Mucosa of stomach (tissue), 1 donor: ENCODE measurements at regions not wholly inside any gene's neighbourhood (a gene's known extent, or its start where the extent isn't known, plus 50 kb on each side); places are given as distances from the start of the nearest gene placed in this dataset.

Source experiments
- H3K27me3 ChIP-seq: one replicate; pipeline ENCODE4 v1.7.0; 2013; ENCODE audit warnings: mild to moderate bottlenecking, low read length; ENCODE audit not compliant: control insufficient read depth, insufficient read depth
- H3K36me3 ChIP-seq: one replicate; pipeline ENCODE4 v1.7.0; 2013; ENCODE audit warnings: low read length; ENCODE audit not compliant: control insufficient read depth, insufficient read depth
- H3K4me1 ChIP-seq: one replicate; pipeline ENCODE4 v1.7.0; 2013; ENCODE audit warnings: mild to moderate bottlenecking, low read length; ENCODE audit not compliant: control insufficient read depth, insufficient read depth
- H3K4me3 ChIP-seq: one replicate; pipeline ENCODE4 v1.7.0; 2013; ENCODE audit warnings: low read length
- H3K9ac ChIP-seq: one replicate; pipeline ENCODE4 v1.7.0; 2013; ENCODE audit warnings: mild to moderate bottlenecking, low read length, moderate library complexity
- H3K9me3 ChIP-seq: one replicate; pipeline ENCODE4 v1.7.0; 2013; ENCODE audit warnings: mild to moderate bottlenecking, low read length, moderate library complexity; ENCODE audit not compliant: control insufficient read depth
- donor health status: Pancreatic carcinoma.

DNA sequence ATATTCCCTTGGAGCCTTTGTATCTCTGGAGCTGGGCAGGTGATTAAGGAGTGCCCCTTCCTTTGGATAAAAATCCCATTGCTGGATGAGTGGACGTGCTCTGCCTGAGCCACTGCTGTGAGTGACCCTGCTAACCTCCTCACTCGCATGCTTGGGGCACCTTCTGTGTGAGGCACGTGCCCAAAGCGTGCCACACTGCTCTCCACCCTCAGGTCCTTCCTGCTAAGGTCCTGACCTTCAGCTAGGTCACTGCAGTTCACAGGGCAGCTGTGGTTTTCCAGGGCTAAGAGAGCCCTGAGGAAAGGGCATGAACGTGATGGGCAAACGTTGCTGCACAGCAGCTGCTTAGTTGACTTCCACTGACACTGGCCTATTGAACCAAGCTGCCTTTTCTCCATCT lies 204.4 kb upstream of the COBL start:
- no peaks in the 10 kb centered on the region for H3K9me3 ChIP-seq
- no peaks in the 10 kb centered on the region for H3K36me3 ChIP-seq
- no peak overlapping the region for H3K4me3 ChIP-seq

DNA sequence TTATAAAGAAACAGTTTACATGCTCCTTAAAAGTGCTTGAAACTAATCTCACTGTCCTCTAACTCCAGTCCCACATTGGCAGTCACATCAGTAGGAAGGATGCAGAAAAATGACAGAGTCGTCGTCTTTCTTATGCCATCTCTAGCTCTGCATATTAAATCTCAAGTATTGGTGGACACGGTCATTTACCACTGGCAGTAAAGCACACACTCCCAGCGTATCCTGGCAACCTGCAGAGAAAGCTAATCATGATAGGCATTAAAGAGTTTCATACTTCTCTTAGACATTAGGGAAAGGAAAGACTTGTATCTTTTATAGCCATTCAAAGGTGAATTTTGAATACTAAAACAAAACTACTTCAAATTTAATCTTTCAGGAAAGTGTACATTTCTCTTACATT lies 202.0 kb upstream of the COBL start:
- no peaks in the 10 kb centered on the region for H3K9me3 ChIP-seq
- H3K27me3 ChIP-seq = no peaks in the 10 kb centered on the region
- H3K36me3 ChIP-seq = no peaks in the 10 kb centered on the region
- H3K9ac ChIP-seq = no peak overlapping the region
- H3K4me3 ChIP-seq = no peak overlapping the region
- no peaks in the 10 kb centered on the region for H3K4me1 ChIP-seq

More for the DNA sequence above, 204.4 kb upstream of the COBL start:
- Histone ChIP-seq H3K9ac (no peak overlapping the region), H3K27me3 (no peaks in the 10 kb centered on the region), H3K4me1 (no peaks in the 10 kb centered on the region)

DNA sequence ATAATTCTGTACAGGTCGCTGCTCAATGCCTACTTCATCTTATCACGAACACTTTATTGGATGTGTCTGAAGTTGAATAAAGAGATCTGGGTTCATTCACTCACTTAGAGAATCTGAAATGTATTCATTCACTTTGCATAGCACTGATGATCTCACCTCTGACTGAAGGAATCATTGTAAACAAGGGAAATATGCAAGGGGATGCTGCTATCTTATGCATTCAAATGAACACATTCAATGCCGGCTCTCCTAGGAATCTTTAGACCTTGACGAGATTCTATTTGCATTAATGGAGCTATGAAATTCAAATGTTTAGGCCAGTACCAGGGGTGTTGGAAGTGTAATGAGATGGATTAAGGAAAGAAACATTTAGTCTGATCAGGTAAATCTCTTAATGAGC lies 200.6 kb upstream of the COBL start:
- Histone ChIP-seq H3K4me1 (no peaks in the 10 kb centered on the region), H3K27me3 (no peaks in the 10 kb centered on the region), H3K36me3 (no peaks in the 10 kb centered on the region), H3K4me3 (no peak overlapping the region), H3K9ac (no peak overlapping the region), H3K9me3 (no peaks in the 10 kb centered on the region)

DNA sequence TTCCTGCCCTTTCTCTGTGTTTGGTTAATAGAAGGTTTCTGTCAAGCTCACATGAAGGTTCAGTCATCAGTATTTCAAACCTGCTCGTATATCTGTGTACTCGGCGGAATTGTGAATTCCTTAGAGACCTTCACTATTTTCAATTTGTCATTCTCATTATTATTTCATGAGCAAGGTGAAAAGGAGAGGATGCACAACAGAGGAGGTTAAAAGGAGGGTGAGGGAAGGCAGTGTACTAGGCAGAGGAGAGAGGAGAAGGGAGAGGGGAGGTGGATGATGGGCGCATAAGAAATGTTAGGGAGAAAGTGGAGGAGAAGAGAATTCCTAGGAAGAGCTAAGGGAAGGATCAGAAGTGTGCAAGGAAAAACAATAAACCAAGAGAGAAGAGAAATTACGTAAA lies 185.0 kb upstream of the COBL start:
- Histone ChIP-seq H3K36me3 (no peaks in the 10 kb centered on the region), H3K27me3 (no peaks in the 10 kb centered on the region), H3K9me3 (no peaks in the 10 kb centered on the region), H3K4me3 (no peak overlapping the region), H3K9ac (no peak overlapping the region), H3K4me1 (no peaks in the 10 kb centered on the region)

DNA sequence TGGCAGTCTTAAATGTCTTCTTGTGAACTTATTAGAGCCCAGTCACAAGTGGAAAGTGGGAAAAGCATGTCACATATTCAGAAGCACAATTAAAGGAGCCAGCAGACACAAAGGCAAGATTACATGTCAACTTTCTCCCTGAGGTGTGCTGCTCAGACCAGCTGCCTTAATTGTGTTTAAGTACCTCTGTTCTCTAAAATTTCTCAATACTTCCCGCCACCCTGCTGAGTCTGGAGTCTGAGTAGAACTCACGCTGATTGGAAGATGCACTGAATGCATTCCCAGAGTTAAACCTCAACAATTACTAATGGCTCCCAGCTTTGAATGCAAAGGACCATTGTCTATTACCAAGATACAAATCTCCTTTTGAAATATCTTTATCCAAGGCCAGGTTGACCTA lies 166.4 kb upstream of the COBL start:
- no peaks in the 10 kb centered on the region for H3K27me3 ChIP-seq
- no peak overlapping the region for H3K4me3 ChIP-seq
- no peaks in the 10 kb centered on the region for H3K4me1 ChIP-seq
- no peaks in the 10 kb centered on the region for H3K9me3 ChIP-seq
- no peak overlapping the region for H3K9ac ChIP-seq
- H3K36me3 ChIP-seq = no peaks in the 10 kb centered on the region

DNA sequence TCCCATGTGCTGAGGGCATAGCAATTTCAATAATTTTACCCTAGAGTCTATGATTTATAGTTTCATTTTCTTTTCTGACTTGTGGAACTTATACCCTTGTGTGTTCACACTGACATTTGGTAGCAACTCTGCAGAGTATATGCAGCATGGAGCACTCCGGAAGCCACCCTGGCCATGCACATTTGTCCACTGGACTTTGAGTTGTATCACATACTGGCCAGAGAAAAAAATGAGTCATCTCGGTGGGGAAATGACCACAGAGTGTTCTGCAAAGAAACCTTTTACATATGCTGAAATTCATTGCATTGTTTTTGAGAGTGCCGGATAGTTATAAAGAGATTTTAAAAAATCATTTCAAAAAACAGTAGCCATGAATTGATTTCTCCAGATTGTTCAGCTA lies 164.8 kb upstream of the COBL start:
- Histone ChIP-seq H3K4me3 (no peak overlapping the region), H3K9ac (no peak overlapping the region), H3K27me3 (no peaks in the 10 kb centered on the region), H3K9me3 (no peaks in the 10 kb centered on the region), H3K4me1 (no peaks in the 10 kb centered on the region), H3K36me3 (no peaks in the 10 kb centered on the region)

DNA sequence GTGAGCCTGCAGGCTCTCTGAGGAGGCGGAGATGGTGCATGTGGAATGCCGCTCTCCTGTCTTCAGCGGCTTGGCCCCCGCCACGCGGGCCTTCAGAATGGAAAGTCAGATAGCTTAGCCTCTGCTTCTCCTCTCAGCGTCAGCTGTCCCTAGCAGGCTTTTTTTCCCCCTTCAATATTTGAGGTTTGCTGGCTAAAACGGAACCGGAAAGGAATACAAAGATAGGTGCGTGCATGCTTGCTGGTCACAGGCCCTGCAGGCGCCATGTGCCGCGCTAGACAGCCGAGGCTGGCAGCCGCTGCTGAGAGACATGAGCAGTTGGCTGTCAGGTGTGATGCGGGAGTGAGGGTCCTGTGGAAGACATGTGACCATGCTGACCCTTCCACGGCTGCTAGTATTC lies 161.2 kb upstream of the COBL start:
- Histone ChIP-seq H3K9ac (no peak overlapping the region), H3K4me1 (no peaks in the 10 kb centered on the region), H3K9me3 (no peaks in the 10 kb centered on the region), H3K27me3 (no peaks in the 10 kb centered on the region), H3K4me3 (no peak overlapping the region), H3K36me3 (no peaks in the 10 kb centered on the region)

DNA sequence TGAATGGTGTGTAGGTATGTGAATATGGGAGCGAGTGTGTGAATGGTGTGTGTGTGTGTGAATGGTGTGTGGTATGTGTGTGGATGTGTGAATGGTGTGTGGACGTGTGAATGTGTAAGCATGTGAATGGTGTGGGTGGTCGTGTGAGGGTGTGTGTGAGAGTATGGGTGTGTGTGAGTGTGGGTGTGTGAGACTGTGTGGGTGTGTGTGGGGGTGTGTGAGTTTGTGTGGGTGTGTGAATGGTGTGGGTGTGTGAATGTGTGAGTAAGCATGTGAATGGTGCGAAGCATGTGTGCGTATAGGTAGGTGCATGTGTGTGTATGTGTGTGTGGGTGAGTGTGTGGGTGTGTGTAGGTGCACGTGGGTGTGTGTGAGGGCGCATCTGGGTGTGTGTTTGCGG lies 160.7 kb upstream of the COBL start:
- no peaks in the 10 kb centered on the region for H3K9me3 ChIP-seq
- no peak overlapping the region for H3K9ac ChIP-seq
- H3K27me3 ChIP-seq = peaks cover 5% of the 10 kb centered on the region
- no peaks in the 10 kb centered on the region for H3K36me3 ChIP-seq
- H3K4me3 ChIP-seq = no peak overlapping the region
- H3K4me1 ChIP-seq = no peaks in the 10 kb centered on the region

DNA sequence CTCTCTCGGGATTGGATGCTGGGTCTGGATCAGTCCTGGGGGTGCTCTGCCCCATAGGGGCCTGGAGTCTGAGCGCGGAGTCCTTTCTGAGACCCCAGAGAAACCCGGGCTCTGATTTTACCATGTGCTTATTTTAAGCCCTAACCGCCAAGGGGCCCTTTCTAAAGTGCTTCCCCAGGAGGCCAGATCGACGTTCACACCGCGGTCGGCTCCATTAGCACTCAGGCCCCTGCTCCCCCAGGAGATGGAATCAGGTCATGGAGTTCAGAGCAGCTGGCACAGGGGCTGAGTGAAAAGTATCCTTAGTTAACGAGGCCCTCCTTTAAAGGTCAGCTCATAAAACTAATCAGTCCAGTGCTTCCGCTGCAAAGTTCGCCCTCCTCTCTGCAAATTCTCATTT lies 159.4 kb upstream of the COBL start:
- no peaks in the 10 kb centered on the region for H3K36me3 ChIP-seq
- H3K4me1 ChIP-seq = no peaks in the 10 kb centered on the region
- H3K9ac ChIP-seq = no peak overlapping the region
- no peak overlapping the region for H3K4me3 ChIP-seq
- H3K9me3 ChIP-seq = no peaks in the 10 kb centered on the region
- H3K27me3 ChIP-seq = peaks cover 11% of the 10 kb centered on the region

DNA sequence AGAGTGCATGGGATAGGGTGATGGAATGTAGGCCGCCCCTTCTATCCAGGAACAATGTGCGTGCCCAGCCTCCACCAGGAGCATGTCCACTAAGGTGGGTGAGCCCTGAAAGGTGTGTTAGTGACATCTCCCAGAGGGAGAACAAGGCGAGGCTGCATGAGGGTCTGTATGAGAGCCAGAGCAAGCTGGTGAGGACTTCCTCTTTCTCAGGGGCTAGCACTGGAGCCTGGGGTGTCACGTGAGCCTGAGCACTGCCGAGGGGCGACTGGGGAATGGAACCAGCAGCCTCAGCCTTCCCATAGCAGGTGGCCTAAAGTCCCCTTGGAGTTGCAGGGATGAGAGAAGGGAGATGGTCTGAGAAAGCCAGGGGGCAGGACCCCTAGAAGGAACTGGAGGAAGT lies 156.3 kb upstream of the COBL start:
- no peaks in the 10 kb centered on the region for H3K9me3 ChIP-seq
- no peak overlapping the region for H3K9ac ChIP-seq
- no peaks in the 10 kb centered on the region for H3K4me1 ChIP-seq
- peaks cover 18% of the 10 kb centered on the region for H3K27me3 ChIP-seq
- H3K36me3 ChIP-seq = no peaks in the 10 kb centered on the region
- no peak overlapping the region for H3K4me3 ChIP-seq

DNA sequence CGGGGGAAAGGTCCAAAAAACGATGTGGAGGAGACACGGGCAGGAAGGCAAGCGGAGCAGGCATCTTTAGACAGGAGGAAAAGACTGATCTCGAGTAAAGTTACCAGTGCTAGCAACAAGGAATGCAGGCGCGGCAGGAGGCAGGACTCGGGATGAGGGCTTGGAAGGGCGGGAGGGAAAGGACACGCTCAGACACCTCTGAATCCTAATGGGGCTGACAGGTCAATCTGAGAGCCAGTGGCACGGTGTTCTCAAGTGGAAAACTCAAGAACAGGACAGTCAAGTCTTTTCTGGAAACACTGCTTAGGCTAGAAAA lies 155.3 kb upstream of the COBL start:
- Histone ChIP-seq H3K9ac (no peak overlapping the region), H3K9me3 (no peaks in the 10 kb centered on the region), H3K36me3 (no peaks in the 10 kb centered on the region), H3K27me3 (peaks cover 18% of the 10 kb centered on the region), H3K4me3 (no peak overlapping the region), H3K4me1 (no peaks in the 10 kb centered on the region)

DNA sequence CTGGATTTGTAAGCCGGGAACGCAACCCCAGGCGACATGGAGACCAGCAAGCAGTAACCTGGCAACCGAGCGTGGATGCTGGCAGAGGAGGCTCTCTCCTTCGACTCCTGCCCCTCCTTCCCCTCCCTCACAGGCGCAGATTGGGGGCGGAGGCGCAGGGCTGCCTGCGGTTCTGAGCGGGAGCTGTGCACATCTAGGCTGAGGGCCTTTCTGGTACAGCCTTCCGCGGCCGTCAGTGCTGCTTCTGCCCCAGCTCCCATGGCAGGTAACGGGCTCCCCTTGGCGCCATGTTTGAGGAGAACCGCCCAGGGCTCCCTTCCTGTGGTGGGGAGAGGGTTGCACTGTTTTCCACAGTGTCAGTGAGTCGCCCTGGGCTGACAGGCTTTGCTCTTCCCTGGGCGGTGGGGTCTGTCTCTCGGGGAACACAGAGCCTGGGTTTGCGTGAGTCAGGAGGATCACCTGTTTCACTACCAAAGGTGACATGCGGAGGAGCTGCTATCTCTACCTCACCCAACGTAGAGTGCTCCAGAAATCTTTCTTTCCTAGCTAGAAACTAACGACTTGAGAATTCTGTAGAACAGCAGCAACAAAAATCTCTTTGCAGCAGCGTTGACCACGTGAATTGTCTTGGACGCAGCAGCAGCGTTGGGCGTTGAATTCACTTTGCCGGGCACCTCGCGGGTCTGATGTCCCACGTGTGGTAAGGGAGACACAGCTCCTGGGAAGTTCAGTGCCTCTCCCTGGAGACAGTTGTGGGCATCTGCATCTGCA lies 154.8 kb upstream of the COBL start:
- Histone ChIP-seq H3K4me3 (no peak overlapping the region), H3K36me3 (no peaks in the 10 kb centered on the region), H3K9me3 (no peaks in the 10 kb centered on the region), H3K4me1 (no peaks in the 10 kb centered on the region), H3K27me3 (peaks cover 18% of the 10 kb centered on the region), H3K9ac (no peak overlapping the region)

DNA sequence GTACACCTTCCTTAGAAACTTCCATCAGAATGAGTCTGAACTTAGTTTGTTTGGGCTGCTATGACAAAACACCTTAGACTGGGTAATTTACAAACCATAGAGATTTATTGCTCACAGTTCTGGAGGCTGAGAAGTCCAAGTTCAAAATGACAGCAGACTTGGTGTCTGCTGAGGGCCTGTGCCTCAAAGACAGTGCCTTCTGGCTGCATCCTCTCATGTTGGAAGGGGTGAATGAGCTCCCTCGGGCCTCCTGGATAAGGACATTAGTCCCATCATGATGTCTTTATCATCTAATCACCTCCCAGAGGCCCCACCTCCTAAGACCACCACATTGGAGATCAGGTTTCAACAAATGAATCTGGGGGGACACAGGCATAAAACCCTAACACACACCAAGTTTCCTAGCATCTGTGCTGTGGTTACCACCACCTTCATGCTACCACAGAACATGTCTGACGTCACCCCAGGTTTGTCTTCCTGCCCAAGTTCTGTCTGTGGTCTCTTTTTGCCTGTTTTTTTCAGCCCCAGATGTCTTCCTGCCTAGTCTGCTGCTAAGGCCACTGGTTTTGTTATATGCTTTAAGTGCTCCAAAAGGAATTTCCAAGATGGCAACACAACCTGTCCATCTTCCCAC lies 150.9 kb upstream of the COBL start:
- Histone ChIP-seq H3K4me3 (no peak overlapping the region), H3K27me3 (peaks cover 15% of the 10 kb centered on the region), H3K4me1 (no peaks in the 10 kb centered on the region), H3K9ac (no peak overlapping the region), H3K9me3 (no peaks in the 10 kb centered on the region), H3K36me3 (no peaks in the 10 kb centered on the region)
